Sigmoid colon (tissue), 6 donors: ENCODE measurements at regions not wholly inside any gene's neighbourhood (a gene's known extent, or its start where the extent isn't known, plus 50 kb on each side); places are given as distances from the start of the nearest gene placed in this dataset.

ENCODE experiments used
- DNase-seq: peaks from one replicate; pipeline ENCODE4 v3.0.0-alpha.2; 2019
- H3K27ac ChIP-seq, 4 donors: fragments of 200-600 bp; sonication (generic); one replicate each; pipeline ENCODE4 v1.5.1; 2016 to 2019; ENCODE audit warnings: mild to moderate bottlenecking in 1 of 4
- H3K27me3 ChIP-seq, 3 donors: fragments of 200-600 bp; sonication (generic); one replicate each; pipeline ENCODE4 v1.5.1; 2019; ENCODE audit warnings: mild to moderate bottlenecking in 1 of 3
- H3K36me3 ChIP-seq, 4 donors: fragments of 200-600 bp; sonication (generic); one replicate each; pipeline ENCODE4 v1.5.1; 2016 to 2019
- H3K4me1 ChIP-seq, 4 donors: fragments of 200-600 bp; sonication (generic); one replicate each; pipeline ENCODE4 v1.5.1; 2017 to 2019
- H3K4me3 ChIP-seq, 4 donors: fragments of 200-600 bp; sonication (generic); one replicate each; pipeline ENCODE4 v1.5.1; 2017 to 2019; ENCODE audit warnings: mild to moderate bottlenecking in 2 of 4, moderate library complexity in 1 of 4
- H3K9me3 ChIP-seq, 4 donors: fragments of 200-600 bp in 3 of 4; sonication (generic) in 3 of 4; one replicate each; pipeline versions ENCODE4 v1.5.1 to v1.6.1; 2013 to 2019
- CTCF ChIP-seq, 4 experiments: fragments of 450-650 bp in 3 of 4; fragments of 200-600 bp in 1 of 4; IDR thresholded peaks; one replicate each; pipeline ENCODE4 v1.5.1; 2016 to 2019; ENCODE audit warnings: antibody characterized with exemption in 4 of 4, mild to moderate bottlenecking in 3 of 4, moderate library complexity in 2 of 4
- EP300 ChIP-seq, 4 donors: sonication (generic); formaldehyde crosslinking; IDR thresholded peaks; one replicate each; pipeline ENCODE4 v1.6.1; 2017; ENCODE audit warnings: antibody characterized with exemption in 4 of 4
- POLR2A ChIP-seq, 2 donors: fragments of 450-650 bp; IDR thresholded peaks; one replicate each; pipeline ENCODE4 v1.6.1; 2016; ENCODE audit warnings: antibody characterized with exemption in 2 of 2, mild to moderate bottlenecking in 2 of 2, moderate library complexity in 2 of 2
- POLR2AphosphoS5 ChIP-seq, 4 donors: sonication (generic); formaldehyde crosslinking; IDR thresholded peaks; one replicate each; pipeline ENCODE4 v1.6.1; 2017; ENCODE audit warnings: antibody characterized with exemption in 4 of 4
- WGBS, 2 donors: extraction: QIAGEN DNeasy Blood & Tissue Kit; methylation state at CpG; one replicate each; pipeline ENCODE4 v1.1.7; 2013; 5-methylcytosine and 5-hydroxymethylcytosine counted together
- intact Hi-C: fragments of 100-400 bp; cut with DNase I; formaldehyde crosslinking; loops from one replicate; pipeline ENCODE4 v1.15.1; 2023
- donor health status: healthy with polysubstance abuse.
- donor health status: healthy.

GRCh38 chr4:63049726-63050125, 1359.5 kb downstream of the TECRL start:
- Histone ChIP-seq H3K4me1 (no peaks in the 10 kb centered on the region), H3K4me3 (no peak overlapping the region), H3K27me3 (no peaks in the 10 kb centered on the region), H3K9me3 (no peaks in the 10 kb centered on the region), H3K36me3 (no peaks in the 10 kb centered on the region), H3K27ac (no peak overlapping the region)
- WGBS, 2 donors = 48 to 49% methylated on average over 1 of the region's 1 CpG
- DNase-seq = no peak
- no peak for TF ChIP-seq EP300 (IDR thresholded peaks at IDR 0.05)
- no peak for TF ChIP-seq CTCF (IDR thresholded peaks at IDR 0.05)
- no peak for TF ChIP-seq POLR2AphosphoS5 (IDR thresholded peaks at IDR 0.05)
- TF ChIP-seq POLR2A (IDR thresholded peaks at IDR 0.05) = no peak
- intact Hi-C loops = no loop called here

- no peak for TF ChIP-seq POLR2A (IDR thresholded peaks at IDR 0.05)
- TF ChIP-seq EP300 (IDR thresholded peaks at IDR 0.05) = no peak
- TF ChIP-seq CTCF (IDR thresholded peaks at IDR 0.05) = no peak
- no peak for TF ChIP-seq POLR2AphosphoS5 (IDR thresholded peaks at IDR 0.05)
Observed at GRCh38 chr4:63049278-63049677, 1360.0 kb downstream of the TECRL start.

GRCh38 chr4:63036159-63036866, 1372.9 kb downstream of the TECRL start:
- no peak for TF ChIP-seq EP300 (IDR thresholded peaks at IDR 0.05)
- no peak for TF ChIP-seq POLR2A (IDR thresholded peaks at IDR 0.05)
- TF ChIP-seq POLR2AphosphoS5 (IDR thresholded peaks at IDR 0.05) = no peak
- TF ChIP-seq CTCF (IDR thresholded peaks at IDR 0.05) = no peak
- no peaks in the 10 kb centered on the region for H3K4me1 ChIP-seq
- H3K4me3 ChIP-seq = no peak overlapping the region
- intact Hi-C loops = no loop called here
- no peaks in the 10 kb centered on the region for H3K27me3 ChIP-seq
- no peaks in the 10 kb centered on the region for H3K36me3 ChIP-seq
- no peaks in the 10 kb centered on the region for H3K9me3 ChIP-seq
- no peak overlapping the region for H3K27ac ChIP-seq
- DNase-seq = no peak
- WGBS, 2 donors = 77 to 82% methylated on average over 8 of the region's 8 CpGs

More at GRCh38 chr4:63049278-63049677, 1360.0 kb downstream of the TECRL start:
- no peak for DNase-seq
- Histone ChIP-seq H3K9me3 (no peaks in the 10 kb centered on the region), H3K27me3 (no peaks in the 10 kb centered on the region), H3K36me3 (no peaks in the 10 kb centered on the region), H3K27ac (no peak overlapping the region), H3K4me3 (no peak overlapping the region), H3K4me1 (no peaks in the 10 kb centered on the region)
- intact Hi-C loops = no loop called here
- 75 to 79% methylated on average over 1 of the region's 1 CpG for WGBS, 2 donors

GRCh38 chr4:63029380-63029779, 1379.9 kb downstream of the TECRL start:
- intact Hi-C loops = no loop called here
- H3K4me1 ChIP-seq = no peaks in the 10 kb centered on the region
- no peak overlapping the region for H3K4me3 ChIP-seq
- no peak for DNase-seq
- H3K9me3 ChIP-seq = no peaks in the 10 kb centered on the region
- no peaks in the 10 kb centered on the region for H3K36me3 ChIP-seq
- no peaks in the 10 kb centered on the region for H3K27me3 ChIP-seq
- WGBS, 2 donors = 90 to 98% methylated on average over 3 of the region's 3 CpGs
- H3K27ac ChIP-seq = no peak overlapping the region
- TF ChIP-seq CTCF (IDR thresholded peaks at IDR 0.05) = no peak
- TF ChIP-seq EP300 (IDR thresholded peaks at IDR 0.05) = no peak
- TF ChIP-seq POLR2AphosphoS5 (IDR thresholded peaks at IDR 0.05) = no peak
- TF ChIP-seq POLR2A (IDR thresholded peaks at IDR 0.05) = no peak

- H3K4me3 ChIP-seq = no peak overlapping the region
- H3K9me3 ChIP-seq = no peaks in the 10 kb centered on the region
- intact Hi-C loops = no loop called here
- no peaks in the 10 kb centered on the region for H3K4me1 ChIP-seq
- H3K27me3 ChIP-seq = no peaks in the 10 kb centered on the region
- no peak overlapping the region for H3K27ac ChIP-seq
- TF ChIP-seq POLR2AphosphoS5 (IDR thresholded peaks at IDR 0.05) (no peak), CTCF (IDR thresholded peaks at IDR 0.05) (no peak), EP300 (IDR thresholded peaks at IDR 0.05) (no peak), POLR2A (IDR thresholded peaks at IDR 0.05) (no peak)
- WGBS, 2 donors = 83% methylated on average over 1 of the region's 1 CpG
- DNase-seq = no peak
- no peaks in the 10 kb centered on the region for H3K36me3 ChIP-seq
Observed at GRCh38 chr4:63020661-63021060, 1388.6 kb downstream of the TECRL start.
